Activated CD4-positive, alpha-beta T cell treated with anti-CD3 and anti-CD28 coated beads, Interleukin-2, amount 10 ng/mL, durations not matched to agents 24 days and 14 days (primary cell): ENCODE measurements at regions not wholly inside any gene's neighbourhood (a gene's known extent, or its start where the extent isn't known, plus 50 kb on each side); places are given as distances from the start of the nearest gene placed in this dataset.
"Not testable (repeated sequence)": the region's sequence is repeated elsewhere in the genome, so short reads cannot be mapped to it uniquely, and the experiment has no call there.

Source experiments
- DNase-seq: peaks from one replicate; pipeline ENCODE4 v3.0.0; 2022
- H3K27ac Mint-ChIP-seq: one replicate; pipeline ENCODE4 v1.8.0; 2022; ENCODE audit warnings: mild to moderate bottlenecking, mixed read lengths
- H3K27me3 Mint-ChIP-seq: one replicate; pipeline ENCODE4 v1.8.0; 2022; ENCODE audit warnings: mixed read lengths
- H3K36me3 Mint-ChIP-seq: one replicate; pipeline ENCODE4 v1.8.0; 2022; ENCODE audit warnings: low read depth, mild to moderate bottlenecking, mixed read lengths
- H3K4me1 Mint-ChIP-seq: one replicate; pipeline ENCODE4 v1.8.0; 2021; ENCODE audit warnings: mixed read lengths
- H3K4me3 Mint-ChIP-seq: one replicate; pipeline ENCODE4 v1.8.0; 2022; ENCODE audit warnings: mild to moderate bottlenecking, moderate library complexity, mixed read lengths
- H3K9me3 Mint-ChIP-seq: one replicate; pipeline ENCODE4 v1.8.0; 2021; ENCODE audit warnings: mixed read lengths
- intact Hi-C: fragments of 100-400 bp; cut with micrococcal nuclease; formaldehyde crosslinking; loops from one replicate; pipeline ENCODE4 v1.15.1; 2023

- H3K27me3 Mint-ChIP-seq, intact Hi-C loops, H3K4me3 Mint-ChIP-seq, H3K27ac Mint-ChIP-seq, H3K9me3 Mint-ChIP-seq, H3K36me3 Mint-ChIP-seq, DNase-seq, H3K4me1 Mint-ChIP-seq: not testable (repeated sequence)
Measured at GRCh38 chrX:89539150-89539549, 382.6 kb upstream of the TGIF2LX start.

- H3K27me3 Mint-ChIP-seq, H3K9me3 Mint-ChIP-seq, H3K4me3 Mint-ChIP-seq, DNase-seq, H3K4me1 Mint-ChIP-seq, H3K36me3 Mint-ChIP-seq, intact Hi-C loops, H3K27ac Mint-ChIP-seq: not testable (repeated sequence)
Measured at GRCh38 chrX:89557146-89557545, 364.6 kb upstream of the TGIF2LX start.

GRCh38 chrX:89562079-89562478 lies 359.6 kb upstream of the TGIF2LX start:
- H3K36me3 Mint-ChIP-seq, H3K27me3 Mint-ChIP-seq, H3K4me1 Mint-ChIP-seq: not testable (repeated sequence)

GRCh38 chrX:89563107-89563506 lies 358.6 kb upstream of the TGIF2LX start:
- H3K9me3 Mint-ChIP-seq, DNase-seq, H3K27ac Mint-ChIP-seq, intact Hi-C loops, H3K4me3 Mint-ChIP-seq, H3K36me3 Mint-ChIP-seq, H3K4me1 Mint-ChIP-seq, H3K27me3 Mint-ChIP-seq: not testable (repeated sequence)

More at GRCh38 chrX:89562079-89562478, 359.6 kb upstream of the TGIF2LX start:
- intact Hi-C loops, H3K9me3 Mint-ChIP-seq, H3K27ac Mint-ChIP-seq, DNase-seq, H3K4me3 Mint-ChIP-seq: not testable (repeated sequence)

GRCh38 chrX:89567787-89568186 lies 353.9 kb upstream of the TGIF2LX start:
- H3K27me3 Mint-ChIP-seq, H3K9me3 Mint-ChIP-seq, H3K27ac Mint-ChIP-seq, DNase-seq, H3K4me1 Mint-ChIP-seq, intact Hi-C loops, H3K4me3 Mint-ChIP-seq, H3K36me3 Mint-ChIP-seq: not testable (repeated sequence)

GRCh38 chrX:89581868-89582267 lies 339.8 kb upstream of the TGIF2LX start:
- H3K4me3 Mint-ChIP-seq, H3K36me3 Mint-ChIP-seq, H3K27ac Mint-ChIP-seq, H3K4me1 Mint-ChIP-seq, H3K27me3 Mint-ChIP-seq, intact Hi-C loops, H3K9me3 Mint-ChIP-seq, DNase-seq: not testable (repeated sequence)

- H3K36me3 Mint-ChIP-seq = not testable (repeated sequence)
Measured at GRCh38 chrX:89631858-89632257, 289.9 kb upstream of the TGIF2LX start.

GRCh38 chrX:89635887-89636286 lies 285.8 kb upstream of the TGIF2LX start:
- H3K27me3 Mint-ChIP-seq, H3K4me3 Mint-ChIP-seq, H3K27ac Mint-ChIP-seq, DNase-seq, H3K4me1 Mint-ChIP-seq, intact Hi-C loops, H3K36me3 Mint-ChIP-seq, H3K9me3 Mint-ChIP-seq: not testable (repeated sequence)

More at GRCh38 chrX:89631858-89632257, 289.9 kb upstream of the TGIF2LX start:
- H3K4me1 Mint-ChIP-seq, H3K9me3 Mint-ChIP-seq, DNase-seq, H3K27ac Mint-ChIP-seq, intact Hi-C loops, H3K4me3 Mint-ChIP-seq, H3K27me3 Mint-ChIP-seq: not testable (repeated sequence)

GRCh38 chrX:89658662-89659061 lies 263.0 kb upstream of the TGIF2LX start:
- H3K27ac Mint-ChIP-seq, H3K9me3 Mint-ChIP-seq, intact Hi-C loops, H3K4me3 Mint-ChIP-seq, DNase-seq, H3K4me1 Mint-ChIP-seq, H3K36me3 Mint-ChIP-seq, H3K27me3 Mint-ChIP-seq: not testable (repeated sequence)

- H3K27ac Mint-ChIP-seq, H3K36me3 Mint-ChIP-seq, H3K9me3 Mint-ChIP-seq, H3K27me3 Mint-ChIP-seq, H3K4me3 Mint-ChIP-seq, H3K4me1 Mint-ChIP-seq, DNase-seq, intact Hi-C loops: not testable (repeated sequence)
Measured at GRCh38 chrX:89706481-89706880, 215.2 kb upstream of the TGIF2LX start.

GRCh38 chrX:89707363-89707927 lies 214.3 kb upstream of the TGIF2LX start:
- H3K4me1 Mint-ChIP-seq, H3K36me3 Mint-ChIP-seq, H3K27me3 Mint-ChIP-seq, DNase-seq, H3K9me3 Mint-ChIP-seq, intact Hi-C loops, H3K27ac Mint-ChIP-seq, H3K4me3 Mint-ChIP-seq: not testable (repeated sequence)

GRCh38 chrX:89734367-89734766 lies 187.3 kb upstream of the TGIF2LX start:
- intact Hi-C loops, H3K9me3 Mint-ChIP-seq, H3K4me1 Mint-ChIP-seq, H3K27me3 Mint-ChIP-seq, H3K4me3 Mint-ChIP-seq, DNase-seq, H3K27ac Mint-ChIP-seq, H3K36me3 Mint-ChIP-seq: not testable (repeated sequence)

GRCh38 chrX:89756466-89756865 lies 165.2 kb upstream of the TGIF2LX start:
- H3K27ac Mint-ChIP-seq, H3K4me3 Mint-ChIP-seq, intact Hi-C loops, H3K9me3 Mint-ChIP-seq, H3K27me3 Mint-ChIP-seq, H3K4me1 Mint-ChIP-seq, H3K36me3 Mint-ChIP-seq, DNase-seq: not testable (repeated sequence)

- intact Hi-C loops, H3K4me3 Mint-ChIP-seq, H3K36me3 Mint-ChIP-seq, H3K27me3 Mint-ChIP-seq, H3K4me1 Mint-ChIP-seq, DNase-seq, H3K9me3 Mint-ChIP-seq, H3K27ac Mint-ChIP-seq: not testable (repeated sequence)
Measured at GRCh38 chrX:89757767-89758166, 163.9 kb upstream of the TGIF2LX start.

GRCh38 chrX:89759076-89759685 lies 162.5 kb upstream of the TGIF2LX start:
- H3K36me3 Mint-ChIP-seq, H3K4me1 Mint-ChIP-seq, H3K4me3 Mint-ChIP-seq, H3K27ac Mint-ChIP-seq, DNase-seq, H3K9me3 Mint-ChIP-seq, H3K27me3 Mint-ChIP-seq, intact Hi-C loops: not testable (repeated sequence)
